Adipocyte (in vitro differentiated cells): ENCODE measurements at regions not wholly inside any gene's neighbourhood (a gene's known extent, or its start where the extent isn't known, plus 50 kb on each side); places are given as distances from the start of the nearest gene placed in this dataset.
A peak's percentile ranks its signal among the peaks of the same experiment; 100 is the strongest.

Source experiments
- DNase-seq: peaks from one replicate; pipeline ENCODE4 v3.0.0-alpha.2; 2015; ENCODE audit warnings: low read depth
- H3K27me3 ChIP-seq: replicated peaks from 2 replicates; pipeline ENCODE4 v1.7.0; 2013; ENCODE audit warnings: mild to moderate bottlenecking, low read length, moderate library complexity; ENCODE audit not compliant: control insufficient read depth, insufficient read depth
- H3K36me3 ChIP-seq: 2 replicates; pipeline ENCODE4 v1.7.0; 2013; ENCODE audit warnings: low read length, mild to moderate bottlenecking, moderate library complexity; ENCODE audit not compliant: control insufficient read depth, insufficient read depth, severe bottlenecking
- H3K4me1 ChIP-seq: 2 replicates; pipeline ENCODE4 v1.7.0; 2013; ENCODE audit warnings: mild to moderate bottlenecking, low read length, moderate library complexity; ENCODE audit not compliant: control insufficient read depth, insufficient read depth
- H3K4me3 ChIP-seq: 2 replicates; pipeline ENCODE4 v1.7.0; 2013; ENCODE audit warnings: mild to moderate bottlenecking, low read length, moderate library complexity
- H3K9ac ChIP-seq: 2 replicates; pipeline ENCODE4 v1.7.0; 2013; ENCODE audit warnings: mild to moderate bottlenecking, low read length, moderate library complexity
- H3K9me3 ChIP-seq: 2 replicates; pipeline ENCODE4 v1.7.0; 2013; ENCODE audit warnings: mild to moderate bottlenecking, low read length, moderate library complexity; ENCODE audit not compliant: control insufficient read depth

DNA sequence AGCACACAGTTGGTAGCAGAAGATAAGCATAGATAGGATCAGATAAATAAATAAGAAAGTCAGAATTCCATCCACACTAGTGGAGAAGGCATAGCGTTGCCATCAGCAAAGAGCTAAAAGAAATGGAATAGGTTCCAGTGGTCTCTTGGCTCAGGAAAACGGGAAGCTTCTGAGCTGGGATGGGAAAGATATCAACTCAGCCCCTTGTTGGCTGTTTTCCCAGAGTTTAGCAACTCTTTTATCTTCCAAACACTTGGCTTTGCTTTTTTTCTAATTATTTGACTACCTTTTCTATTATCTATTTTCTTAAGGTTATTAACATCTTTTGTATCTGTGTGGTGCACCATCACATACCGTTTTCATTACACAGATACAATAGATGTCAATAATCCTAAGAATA, 445.7 kb upstream of the TRPC7 start:
- Histone ChIP-seq H3K36me3 (no peaks in the 10 kb centered on the region), H3K4me1 (peaks cover 38% of the 10 kb centered on the region), H3K9ac (no peak overlapping the region), H3K4me3 (no peak overlapping the region), H3K9me3 (no peaks in the 10 kb centered on the region), H3K27me3 (no peaks in the 10 kb centered on the region)
- peak; percentile 11 for DNase-seq

DNA sequence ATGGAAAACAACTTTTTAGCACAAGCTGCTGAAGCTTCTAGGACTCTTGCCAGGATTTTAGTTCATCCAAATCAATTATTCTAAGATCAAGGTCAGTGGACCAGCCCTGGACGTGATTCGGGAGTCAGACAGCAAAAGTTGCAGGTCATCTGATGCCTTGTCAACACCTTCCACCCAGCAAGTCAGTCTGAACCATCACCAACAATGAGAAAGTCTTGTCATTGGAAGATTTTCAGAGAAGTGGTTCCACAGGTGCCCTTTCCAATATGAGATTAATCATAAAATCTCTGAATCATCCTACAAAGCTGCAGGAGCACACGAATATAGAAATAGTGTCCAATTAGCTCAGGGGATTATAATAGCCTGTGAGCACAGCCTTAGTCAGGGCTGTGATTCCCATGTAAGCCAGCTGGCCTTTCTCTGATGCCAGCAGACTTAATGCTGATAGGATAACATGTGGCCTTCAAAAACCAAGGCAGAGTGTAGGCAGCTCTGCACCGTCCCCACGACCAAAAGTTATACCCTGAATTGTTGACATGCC, 445.0 kb upstream of the TRPC7 start:
- no peaks in the 10 kb centered on the region for H3K27me3 ChIP-seq

DNA sequence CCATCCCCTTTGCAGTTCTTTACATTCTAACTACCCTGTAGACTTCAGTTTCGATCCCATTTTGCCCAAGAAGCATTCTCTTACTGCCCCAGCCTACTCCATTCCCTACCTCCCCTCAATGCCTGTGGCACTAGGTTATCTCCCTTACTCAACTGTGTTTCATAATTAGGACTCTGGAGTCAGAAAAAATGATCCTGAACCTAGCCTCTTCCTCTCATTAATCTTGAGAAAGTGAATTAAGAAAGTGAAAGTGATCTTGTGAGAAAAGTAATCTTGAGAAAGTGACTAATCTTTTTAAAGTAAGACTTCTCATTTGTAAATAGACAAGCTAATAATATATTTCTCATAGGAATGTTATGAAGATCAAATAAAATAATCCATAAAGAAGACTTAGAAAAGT, 444.0 kb upstream of the TRPC7 start:
- no peaks in the 10 kb centered on the region for H3K9me3 ChIP-seq
- no peaks in the 10 kb centered on the region for H3K27me3 ChIP-seq
- no peak overlapping the region for H3K4me3 ChIP-seq
- H3K4me1 ChIP-seq: peaks cover 29% of the 10 kb centered on the region
- no peak overlapping the region for H3K9ac ChIP-seq
- no peak for DNase-seq
- H3K36me3 ChIP-seq: no peaks in the 10 kb centered on the region

More for the DNA sequence above, 445.0 kb upstream of the TRPC7 start:
- peak; percentile 33 for DNase-seq
- H3K9me3 ChIP-seq: no peaks in the 10 kb centered on the region
- peaks cover 38% of the 10 kb centered on the region for H3K4me1 ChIP-seq
- no peak overlapping the region for H3K4me3 ChIP-seq
- no peaks in the 10 kb centered on the region for H3K36me3 ChIP-seq
- H3K9ac ChIP-seq: no peak overlapping the region

DNA sequence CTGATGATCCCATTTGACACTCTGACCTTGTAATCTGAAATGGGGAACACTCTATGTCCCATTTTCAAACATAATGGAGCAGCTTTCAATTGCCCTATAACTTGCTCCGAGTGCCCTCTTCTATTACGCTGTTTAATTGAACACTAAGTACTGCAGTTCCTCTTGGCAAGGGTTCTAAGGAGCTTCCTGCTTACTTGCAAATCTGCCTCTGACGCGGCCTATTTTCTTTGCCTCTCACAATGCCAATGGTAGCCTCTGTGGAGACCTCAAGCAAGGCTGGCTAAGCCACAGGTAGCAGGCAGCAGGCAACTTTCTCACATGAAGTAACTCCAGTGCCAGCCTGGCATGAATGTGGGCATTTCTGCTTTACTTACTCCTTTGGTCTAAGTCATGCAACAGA, 443.4 kb upstream of the TRPC7 start:
- no peaks in the 10 kb centered on the region for H3K9me3 ChIP-seq
- DNase-seq: no peak
- H3K27me3 ChIP-seq: no peaks in the 10 kb centered on the region
- no peaks in the 10 kb centered on the region for H3K36me3 ChIP-seq
- no peak overlapping the region for H3K4me3 ChIP-seq
- peaks cover 27% of the 10 kb centered on the region for H3K4me1 ChIP-seq
- no peak overlapping the region for H3K9ac ChIP-seq

DNA sequence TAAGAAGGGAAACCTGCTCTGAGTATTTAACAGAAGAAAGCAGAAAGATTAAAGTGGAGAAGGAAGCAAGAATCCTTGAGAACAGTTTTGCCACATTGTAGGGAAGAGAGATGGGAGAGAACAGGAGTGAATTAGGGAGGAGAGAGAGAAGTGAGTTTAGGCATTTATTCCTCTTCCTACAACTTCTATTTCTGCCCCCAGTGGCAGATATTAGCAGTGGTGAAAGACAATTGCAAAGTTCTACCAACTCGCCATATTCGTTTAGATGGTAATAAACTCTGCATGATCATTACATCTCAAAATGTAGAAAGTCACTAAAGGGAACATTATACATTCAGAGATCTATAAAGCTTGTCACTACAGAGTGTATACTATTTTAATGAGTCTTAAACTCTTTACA, 440.1 kb upstream of the TRPC7 start:
- DNase-seq: no peak
- H3K4me1 ChIP-seq: peaks cover 13% of the 10 kb centered on the region
- no peak overlapping the region for H3K9ac ChIP-seq
- no peaks in the 10 kb centered on the region for H3K36me3 ChIP-seq
- H3K27me3 ChIP-seq: no peaks in the 10 kb centered on the region
- no peak overlapping the region for H3K4me3 ChIP-seq
- H3K9me3 ChIP-seq: no peaks in the 10 kb centered on the region

DNA sequence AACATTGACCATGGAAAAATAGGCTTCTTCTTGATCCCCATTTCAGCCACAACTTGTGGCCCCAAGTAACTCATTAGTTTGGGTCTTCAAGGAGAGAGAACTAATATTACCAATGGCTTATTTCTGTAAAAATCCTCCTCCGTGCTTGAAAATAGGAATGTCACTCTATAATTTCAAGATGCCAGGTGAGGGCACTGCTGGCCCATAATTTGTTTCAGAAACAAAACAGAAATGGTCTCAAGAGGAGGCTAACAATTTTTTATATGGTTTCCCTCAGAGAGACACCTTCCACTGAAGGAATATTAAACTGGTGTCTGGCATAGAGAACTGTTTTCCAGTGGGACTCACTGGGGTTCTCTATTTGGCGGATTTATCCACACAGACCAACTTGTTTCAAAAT, 437.0 kb upstream of the TRPC7 start:
- Histone ChIP-seq H3K9ac (no peak overlapping the region), H3K9me3 (no peaks in the 10 kb centered on the region), H3K36me3 (no peaks in the 10 kb centered on the region), H3K4me3 (no peak overlapping the region), H3K4me1 (peaks cover 4% of the 10 kb centered on the region), H3K27me3 (no peaks in the 10 kb centered on the region)
- peak; percentile 59 for DNase-seq

DNA sequence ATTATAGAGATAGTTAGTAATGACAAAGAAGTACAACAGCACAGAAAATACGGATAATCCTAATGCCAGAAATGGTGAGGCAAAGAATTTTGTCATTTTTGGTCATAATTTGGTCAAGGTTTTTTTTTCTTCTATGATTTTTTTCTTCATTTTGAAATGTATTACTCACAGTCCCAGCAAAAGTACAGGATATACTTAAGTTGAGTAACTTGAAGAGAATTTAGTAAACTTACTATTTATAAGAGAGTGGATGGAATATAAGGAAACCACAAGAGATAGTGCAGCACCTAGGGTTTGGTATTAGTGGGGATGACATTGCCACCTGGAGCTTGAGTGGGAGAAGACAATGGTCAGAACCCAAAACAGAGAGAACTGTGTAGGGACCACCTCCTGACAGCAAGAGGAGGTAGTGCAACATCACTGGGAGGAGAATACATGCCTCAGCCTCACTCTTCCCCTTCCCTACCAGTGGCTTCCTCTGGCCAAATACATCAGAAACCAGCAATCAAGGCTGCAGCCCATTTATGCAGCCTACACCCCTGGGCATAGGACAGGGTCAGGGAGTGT, 434.5 kb upstream of the TRPC7 start:
- Histone ChIP-seq H3K36me3 (no peaks in the 10 kb centered on the region), H3K9ac (no peak overlapping the region), H3K27me3 (no peaks in the 10 kb centered on the region), H3K4me3 (no peak overlapping the region), H3K9me3 (no peaks in the 10 kb centered on the region), H3K4me1 (peaks cover 4% of the 10 kb centered on the region)
- peak; percentile 31 for DNase-seq

DNA sequence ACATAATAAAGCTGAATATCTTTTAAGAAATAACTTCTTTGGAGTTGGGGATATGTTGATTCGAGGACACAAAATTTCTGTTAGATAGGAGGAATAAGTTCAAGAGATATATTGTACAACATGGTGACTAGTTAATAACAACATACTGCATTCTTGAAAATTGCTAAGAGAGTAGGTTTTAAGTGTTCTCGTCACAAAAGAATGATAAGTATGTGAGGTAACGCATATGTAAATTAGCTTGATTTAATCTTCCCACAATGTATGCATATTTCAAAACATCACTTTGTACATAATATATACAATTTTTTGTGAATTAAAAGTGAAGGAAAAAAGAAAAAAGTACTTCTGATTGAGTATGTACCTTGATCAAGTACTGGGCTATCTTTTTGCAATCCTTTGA, 428.0 kb upstream of the TRPC7 start:
- Histone ChIP-seq H3K27me3 (no peaks in the 10 kb centered on the region), H3K36me3 (no peaks in the 10 kb centered on the region), H3K4me3 (no peak overlapping the region), H3K4me1 (no peaks in the 10 kb centered on the region), H3K9me3 (no peaks in the 10 kb centered on the region), H3K9ac (no peak overlapping the region)
- no peak for DNase-seq

DNA sequence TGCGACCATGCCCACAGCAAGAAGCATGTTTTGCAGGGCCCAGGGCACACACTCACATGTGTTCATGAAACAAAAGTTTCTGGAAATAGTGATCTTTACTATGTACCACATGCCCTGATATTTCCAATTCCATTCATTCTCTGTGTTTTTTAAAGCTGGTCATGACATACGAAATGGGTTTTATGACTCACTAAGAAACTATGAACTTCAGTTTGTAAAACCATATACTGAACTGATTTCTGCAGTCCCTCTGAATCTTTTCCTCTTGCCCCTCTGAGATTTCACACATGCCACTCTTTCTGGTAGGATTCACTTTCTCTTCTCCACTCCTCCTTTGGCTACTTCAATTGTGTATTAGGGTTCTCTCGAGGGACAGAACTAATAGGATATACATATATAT, 416.1 kb upstream of the TRPC7 start:
- Histone ChIP-seq H3K4me3 (no peak overlapping the region), H3K27me3 (no peaks in the 10 kb centered on the region), H3K9ac (no peak overlapping the region), H3K9me3 (no peaks in the 10 kb centered on the region), H3K4me1 (peaks cover 10% of the 10 kb centered on the region), H3K36me3 (no peaks in the 10 kb centered on the region)
- DNase-seq: peak; percentile 80

DNA sequence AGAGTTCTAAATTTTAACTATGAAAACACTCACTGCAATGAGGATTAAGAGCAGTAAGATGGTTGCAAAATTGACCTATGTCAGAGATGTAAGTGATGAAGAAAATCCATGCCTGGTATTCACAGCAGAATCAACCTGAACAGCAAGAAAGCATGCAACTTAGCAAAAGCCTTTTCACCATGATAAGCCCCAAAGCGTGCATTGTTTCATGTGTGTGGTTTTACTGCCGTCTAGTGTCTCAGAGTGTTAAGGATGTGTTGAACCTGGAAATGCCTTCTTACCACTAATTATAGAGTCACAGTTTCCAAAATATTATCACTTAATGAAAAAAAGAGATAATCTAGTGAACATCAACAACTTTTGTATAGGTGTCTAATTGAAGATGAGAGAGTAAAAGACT, 415.2 kb upstream of the TRPC7 start:
- H3K9ac ChIP-seq: no peak overlapping the region
- no peaks in the 10 kb centered on the region for H3K36me3 ChIP-seq
- DNase-seq: no peak
- H3K4me3 ChIP-seq: no peak overlapping the region
- no peaks in the 10 kb centered on the region for H3K27me3 ChIP-seq
- H3K9me3 ChIP-seq: no peaks in the 10 kb centered on the region
- H3K4me1 ChIP-seq: peaks cover 12% of the 10 kb centered on the region

DNA sequence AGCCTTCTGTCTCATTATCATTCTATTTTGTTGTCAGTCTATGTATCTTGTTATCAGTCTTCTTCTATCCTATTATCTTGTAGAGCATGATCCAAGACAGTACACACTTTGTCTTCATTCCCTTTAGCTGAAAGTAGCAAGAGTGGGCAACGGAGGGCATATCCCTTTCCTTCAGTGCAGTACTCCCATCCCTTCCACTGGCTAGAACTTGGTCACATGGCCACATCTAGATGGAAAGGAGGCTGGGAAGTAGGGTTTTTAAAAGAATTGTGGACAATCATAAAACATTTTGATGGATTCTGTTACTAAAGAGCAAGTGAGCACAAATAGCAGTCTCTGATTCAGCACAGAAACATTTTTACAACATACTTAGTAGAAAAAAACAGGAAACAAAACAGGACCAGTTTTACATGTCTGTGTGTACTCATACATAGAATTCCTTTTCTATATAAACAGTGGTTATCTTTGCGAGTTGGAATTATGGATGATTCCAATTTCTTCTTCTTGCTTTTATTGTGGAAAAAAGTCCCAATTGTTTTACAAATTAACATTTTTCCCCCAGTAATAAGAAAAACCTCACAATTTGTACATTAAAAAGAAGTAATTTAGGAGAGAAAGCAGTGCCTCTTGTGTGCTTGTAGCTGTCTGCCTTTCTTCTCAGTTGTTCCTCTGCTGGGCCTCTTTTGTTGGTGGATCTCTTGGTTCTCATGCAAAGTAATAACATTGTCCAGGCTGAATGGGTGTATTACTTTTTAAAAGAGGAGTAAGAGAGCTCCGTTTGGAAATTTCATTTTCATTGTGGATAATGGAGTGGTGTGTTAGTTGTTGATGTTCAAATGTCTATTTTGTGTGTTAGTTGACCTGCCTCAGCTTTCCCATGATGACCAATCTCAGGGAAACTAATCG, 410.9 kb upstream of the TRPC7 start:
- peak; percentile 64 for DNase-seq
- H3K9me3 ChIP-seq: no peaks in the 10 kb centered on the region
- H3K36me3 ChIP-seq: no peaks in the 10 kb centered on the region
- H3K4me1 ChIP-seq: peaks cover 7% of the 10 kb centered on the region
- peaks cover 14% of the 10 kb centered on the region for H3K27me3 ChIP-seq
- H3K9ac ChIP-seq: no peak overlapping the region
- no peak overlapping the region for H3K4me3 ChIP-seq
